Gastroesophageal sphincter (tissue), 3 donors: ENCODE measurements at regions not wholly inside any gene's neighbourhood (a gene's known extent, or its start where the extent isn't known, plus 50 kb on each side); places are given as distances from the start of the nearest gene placed in this dataset.

Experiments
- CTCF ChIP-seq, 4 experiments: fragments of 200-600 bp in 2 of 4; fragments of 450-650 bp in 2 of 4; sonication (generic) in 1 of 4; IDR thresholded peaks; one replicate each; pipeline ENCODE4 v1.5.1; 2017 to 2019; ENCODE audit warnings: antibody characterized with exemption in 4 of 4, mild to moderate bottlenecking in 2 of 4, moderate library complexity in 2 of 4
- POLR2AphosphoS5 ChIP-seq: sonication (generic); formaldehyde crosslinking; IDR thresholded peaks from one replicate; pipeline ENCODE4 v1.6.1; 2017; ENCODE audit warnings: antibody characterized with exemption

- TF ChIP-seq CTCF (IDR thresholded peaks at IDR 0.05) (no peak), POLR2AphosphoS5 (no peak)
Observed at GRCh38 chr12:4116251-4117111, 157.1 kb upstream of the CCND2 start.
